ENCODE measurements at regions not wholly inside any gene's neighbourhood (a gene's known extent, or its start where the extent isn't known, plus 50 kb on each side); places are given as distances from the start of the nearest gene placed in this dataset.

- peaks cover 27% of the 10 kb centered on the region for H3K27me3 ChIP-seq
- no peaks in the 10 kb centered on the region for H3K9me3 ChIP-seq
- H3K36me3 ChIP-seq, result no peaks in the 10 kb centered on the region
- H3K27ac ChIP-seq, result no peak overlapping the region
- intact Hi-C loops (cut with DNase I), result loop anchor here (10.0 kb wide), 1 partner anchor 129 kb away; the partner anchor contains the start of gene BARX1
- no peaks in the 10 kb centered on the region for H3K4me1 ChIP-seq
- ATAC-seq (no peak), DNase-seq (peak; percentile 53)
- TF ChIP-seq CTCF (IDR thresholded peaks at IDR 0.05), result no peak
- no peak overlapping the region for H3K4me3 ChIP-seq
Observed at GRCh38 chr9:93825348-93826115, 129.6 kb downstream of the BARX1 start.

GRCh38 chr9:93824386-93825294 is 130.5 kb downstream of the BARX1 start:
- ATAC-seq (no peak), DNase-seq (peak; percentile 56)
- Histone ChIP-seq H3K36me3 (no peaks in the 10 kb centered on the region), H3K27me3 (peaks cover 27% of the 10 kb centered on the region), H3K9me3 (no peaks in the 10 kb centered on the region), H3K4me3 (no peak overlapping the region), H3K4me1 (no peaks in the 10 kb centered on the region), H3K27ac (no peak overlapping the region)
- intact Hi-C loops (cut with DNase I), result loop anchor here (10.0 kb wide), 1 partner anchor 130 kb away; the partner anchor contains the start of gene BARX1
- no peak for TF ChIP-seq CTCF (IDR thresholded peaks at IDR 0.05)

- DNase-seq (no peak), ATAC-seq (no peak)
- Histone ChIP-seq H3K4me3 (no peak overlapping the region), H3K9me3 (no peaks in the 10 kb centered on the region), H3K27me3 (peaks cover 27% of the 10 kb centered on the region), H3K36me3 (no peaks in the 10 kb centered on the region), H3K27ac (no peak overlapping the region), H3K4me1 (no peaks in the 10 kb centered on the region)
- intact Hi-C loops (cut with DNase I), result loop anchor here (10.0 kb wide), 1 partner anchor 131 kb away; the partner anchor contains the start of gene BARX1
- TF ChIP-seq CTCF (IDR thresholded peaks at IDR 0.05), result no peak
Observed at GRCh38 chr9:93823245-93824072, 131.7 kb downstream of the BARX1 start.

GRCh38 chr9:93822229-93822628 is 132.9 kb downstream of the BARX1 start:
- H3K27me3 ChIP-seq, result peaks cover 20% of the 10 kb centered on the region
- no peak overlapping the region for H3K4me3 ChIP-seq
- H3K27ac ChIP-seq, result no peak overlapping the region
- ATAC-seq, result no peak
- H3K4me1 ChIP-seq, result no peaks in the 10 kb centered on the region
- no peak for TF ChIP-seq CTCF (IDR thresholded peaks at IDR 0.05)
- H3K36me3 ChIP-seq, result no peaks in the 10 kb centered on the region
- H3K9me3 ChIP-seq, result no peaks in the 10 kb centered on the region
- intact Hi-C loops (cut with DNase I), result loop anchor here (10.0 kb wide), 1 partner anchor 133 kb away; the partner anchor contains the start of gene BARX1
- peak; percentile 27 for DNase-seq

- H3K27me3 ChIP-seq, result peaks cover 11% of the 10 kb centered on the region
- intact Hi-C loops (cut with DNase I), result loop anchor here (10.0 kb wide), 1 partner anchor 133 kb away; the partner anchor contains the start of gene BARX1
- no peak for TF ChIP-seq CTCF (IDR thresholded peaks at IDR 0.05)
- H3K4me1 ChIP-seq, result no peaks in the 10 kb centered on the region
- no peak for DNase-seq
- no peaks in the 10 kb centered on the region for H3K9me3 ChIP-seq
- H3K36me3 ChIP-seq, result no peaks in the 10 kb centered on the region
- no peak overlapping the region for H3K4me3 ChIP-seq
- ATAC-seq, result no peak
- H3K27ac ChIP-seq, result no peak overlapping the region
Observed at GRCh38 chr9:93821307-93821703, 133.8 kb downstream of the BARX1 start.
